ENCODE measurements at regions not wholly inside any gene's neighbourhood (a gene's known extent, or its start where the extent isn't known, plus 50 kb on each side); places are given as distances from the start of the nearest gene placed in this dataset.

GRCh38 chr6:101249470-101249869 is 144.0 kb upstream of the GRIK2 start:
- CTCF ChIA-PET, result no interaction called here
- Histone ChIP-seq H3K9me3 (ENCODE audit: control extremely low read depth in 1 of 3, control insufficient read depth in 2 of 3, insufficient read depth in 1 of 3, low read length in 2 of 3) (peaks cover 0 to 11% (median 5%) of the 10 kb centered on the region in 3 donors), H2AFZ (ENCODE audit: insufficient read depth, low read depth, low read length, poor library complexity, severe bottlenecking) (no peak overlapping the region), H3K36me3 (replicated peaks in 1 of 2; ENCODE audit: control extremely low read depth in 1 of 2, control insufficient read depth in 1 of 2, extremely low read depth in 1 of 2, insufficient read depth in 2 of 2, low read length in 1 of 2) (no peaks in the 10 kb centered on the region), H3K4me1 (ENCODE audit: control insufficient read depth in 2 of 2, insufficient read depth in 2 of 2, low read length in 2 of 2) (no peaks in the 10 kb centered on the region), H3K9ac (ENCODE audit: low read length) (no peak overlapping the region), H4K20me1 (ENCODE audit: control insufficient read depth, insufficient read depth, low read length, poor library complexity, severe bottlenecking) (no peaks in the 10 kb centered on the region), H3K4me3 (ENCODE audit: control extremely low read depth in 1 of 5, extremely low read depth in 1 of 5, insufficient read depth in 1 of 5, low read depth in 2 of 5, low read length in 4 of 5) (no peak overlapping the region), H3K27ac (ENCODE audit: low read length in 2 of 2) (no peak overlapping the region), H3K27me3 (replicated peaks in 1 of 4; ENCODE audit: control extremely low read depth in 1 of 4, control insufficient read depth in 3 of 4, insufficient read depth in 4 of 4, low read length in 3 of 4) (no peaks in the 10 kb centered on the region), H3K79me2 (ENCODE audit: control insufficient read depth, insufficient read depth, low read length) (no peaks in the 10 kb centered on the region), H3K4me2 (replicated peaks; ENCODE audit: low read depth, low read length, poor library complexity, severe bottlenecking) (no peak overlapping the region)
- TF ChIP-seq EZH2 (IDR thresholded peaks at IDR 0.05; ENCODE audit: borderline replicate concordance, insufficient read depth, low read depth, low read length, poor library complexity, severe bottlenecking), result no peak
- no peak for TF ChIP-seq CTCF (IDR thresholded peaks at IDR 0.05)
- POLR2A ChIA-PET, result no interaction called here
- no peaks in the 10 kb centered on the region for H3K27me3 Mint-ChIP-seq
- H3K27ac Mint-ChIP-seq, result no peak overlapping the region
- ATAC-seq (ENCODE audit: low read depth) (no peak), DNase-seq (no peak)
- H3K4me3 Mint-ChIP-seq, result no peak overlapping the region
- peaks cover 3% of the 10 kb centered on the region for H3K9me3 Mint-ChIP-seq (ENCODE audit: insufficient read depth)
- intact Hi-C loops (cut with micrococcal nuclease), result no loop called here
- no peaks in the 10 kb centered on the region for H3K4me1 Mint-ChIP-seq

GRCh38 chr6:101257163-101257562 is 136.3 kb upstream of the GRIK2 start:
- H3K27me3 Mint-ChIP-seq, result no peaks in the 10 kb centered on the region
- no peak for ATAC-seq (ENCODE audit: low read depth)

More at GRCh38 chr6:101257163-101257562, 136.3 kb upstream of the GRIK2 start:
- Histone ChIP-seq H3K4me2 (replicated peaks; ENCODE audit: low read depth, low read length, poor library complexity, severe bottlenecking) (no peak overlapping the region), H2AFZ (ENCODE audit: insufficient read depth, low read depth, low read length, poor library complexity, severe bottlenecking) (no peak overlapping the region), H3K36me3 (replicated peaks in 1 of 2; ENCODE audit: control extremely low read depth in 1 of 2, control insufficient read depth in 1 of 2, extremely low read depth in 1 of 2, insufficient read depth in 2 of 2, low read length in 1 of 2) (no peaks in the 10 kb centered on the region), H3K4me1 (ENCODE audit: control insufficient read depth in 2 of 2, insufficient read depth in 2 of 2, low read length in 2 of 2) (no peaks in the 10 kb centered on the region), H3K9ac (ENCODE audit: low read length) (no peak overlapping the region), H3K9me3 (ENCODE audit: control extremely low read depth in 1 of 3, control insufficient read depth in 2 of 3, insufficient read depth in 1 of 3, low read length in 2 of 3) (peaks cover 0 to 4% (median 0%) of the 10 kb centered on the region in 3 donors), H3K27me3 (replicated peaks in 1 of 4; ENCODE audit: control extremely low read depth in 1 of 4, control insufficient read depth in 3 of 4, insufficient read depth in 4 of 4, low read length in 3 of 4) (no peaks in the 10 kb centered on the region), H3K4me3 (ENCODE audit: control extremely low read depth in 1 of 5, extremely low read depth in 1 of 5, insufficient read depth in 1 of 5, low read depth in 2 of 5, low read length in 4 of 5) (no peak overlapping the region), H4K20me1 (ENCODE audit: control insufficient read depth, insufficient read depth, low read length, poor library complexity, severe bottlenecking) (no peaks in the 10 kb centered on the region), H3K27ac (ENCODE audit: low read length in 2 of 2) (no peak overlapping the region), H3K79me2 (ENCODE audit: control insufficient read depth, insufficient read depth, low read length) (no peaks in the 10 kb centered on the region)
- no peak for DNase-seq
- ChIA-PET POLR2A (no interaction called here), CTCF (no interaction called here)
- no peaks in the 10 kb centered on the region for H3K4me1 Mint-ChIP-seq
- no peak overlapping the region for H3K27ac Mint-ChIP-seq
- no peak overlapping the region for H3K4me3 Mint-ChIP-seq
- no peak for TF ChIP-seq EZH2 (IDR thresholded peaks at IDR 0.05; ENCODE audit: borderline replicate concordance, insufficient read depth, low read depth, low read length, poor library complexity, severe bottlenecking)
- no peak for TF ChIP-seq CTCF (IDR thresholded peaks at IDR 0.05)
- peaks cover 9% of the 10 kb centered on the region for H3K9me3 Mint-ChIP-seq (ENCODE audit: insufficient read depth)
- intact Hi-C loops (cut with micrococcal nuclease), result no loop called here

Data from B cell (primary cell).